Osteoblast (primary cell): ENCODE measurements at regions not wholly inside any gene's neighbourhood (a gene's known extent, or its start where the extent isn't known, plus 50 kb on each side); places are given as distances from the start of the nearest gene placed in this dataset.

Experiments used
- DNase-seq: peaks from one replicate; pipeline ENCODE4 v3.0.0; 2011; ENCODE audit warnings: low spot score, mixed read lengths; ENCODE audit not compliant: insufficient read length; ENCODE audit errors: missing footprints
- H2AFZ ChIP-seq: 2 replicates; pipeline ENCODE4 v1.6.0; 2011; ENCODE audit warnings: mild to moderate bottlenecking, low read length
- H3K27ac ChIP-seq: 2 replicates; pipeline ENCODE4 v1.5.1; 2011; ENCODE audit warnings: mild to moderate bottlenecking, low read depth, low read length, moderate library complexity
- H3K27me3 ChIP-seq: 2 replicates; pipeline ENCODE4 v1.6.0; 2012; ENCODE audit warnings: mild to moderate bottlenecking, control low read depth, inconsistent platforms, low read length, moderate library complexity; ENCODE audit not compliant: insufficient read depth
- H3K36me3 ChIP-seq: 2 replicates; pipeline ENCODE4 v1.5.1; 2011; ENCODE audit warnings: mild to moderate bottlenecking, low read length, control low read depth, moderate library complexity; ENCODE audit not compliant: insufficient read depth
- H3K4me1 ChIP-seq: 2 replicates; pipeline ENCODE4 v1.5.1; 2011; ENCODE audit warnings: mild to moderate bottlenecking, low read length, control low read depth, moderate library complexity; ENCODE audit not compliant: insufficient read depth
- H3K4me2 ChIP-seq: 2 replicates; pipeline ENCODE4 v1.6.0; 2011; ENCODE audit warnings: mild to moderate bottlenecking, low read length; ENCODE audit not compliant: insufficient read depth
- H3K4me3 ChIP-seq: fragments of 200-600 bp; sonication (generic); 3 replicates; pipeline ENCODE4 v1.5.1; 2012; ENCODE audit warnings: mild to moderate bottlenecking, low read length, inconsistent platforms; ENCODE audit not compliant: insufficient read depth
- H3K79me2 ChIP-seq: 2 replicates; pipeline ENCODE4 v1.6.0; 2012; ENCODE audit warnings: mild to moderate bottlenecking, low read length, control low read depth, inconsistent platforms; ENCODE audit not compliant: insufficient read depth
- H3K9me3 ChIP-seq: 2 replicates; pipeline ENCODE4 v1.5.1; 2011; ENCODE audit warnings: low read depth, low read length, control low read depth
- H4K20me1 ChIP-seq: 2 replicates; pipeline ENCODE4 v1.6.0; 2012; ENCODE audit warnings: mild to moderate bottlenecking, low read length, control low read depth; ENCODE audit not compliant: insufficient read depth
- CTCF ChIP-seq: IDR thresholded peaks from 2 replicates; pipeline ENCODE4 v1.5.1; 2011; ENCODE audit warnings: mild to moderate bottlenecking, low read depth, low read length, moderate library complexity; ENCODE audit errors: extremely low read depth

- Histone ChIP-seq H3K4me3 (no peak overlapping the region), H3K79me2 (no peaks in the 10 kb centered on the region), H3K4me2 (no peak overlapping the region), H3K9me3 (no peaks in the 10 kb centered on the region), H2AFZ (no peak overlapping the region), H4K20me1 (no peaks in the 10 kb centered on the region), H3K4me1 (no peaks in the 10 kb centered on the region), H3K36me3 (no peaks in the 10 kb centered on the region), H3K27me3 (no peaks in the 10 kb centered on the region), H3K27ac (no peak overlapping the region)
- DNase-seq, result no peak
- TF ChIP-seq CTCF, result no peak
Observed at GRCh38 chr12:41970744-41971143, 173.9 kb downstream of the GXYLT1 start.

GRCh38 chr12:41968599-41968998 lies 176.1 kb downstream of the GXYLT1 start:
- Histone ChIP-seq H3K27me3 (no peaks in the 10 kb centered on the region), H3K27ac (no peak overlapping the region), H3K9me3 (no peaks in the 10 kb centered on the region), H2AFZ (no peak overlapping the region), H4K20me1 (no peaks in the 10 kb centered on the region), H3K36me3 (no peaks in the 10 kb centered on the region), H3K4me3 (no peak overlapping the region), H3K4me1 (no peaks in the 10 kb centered on the region), H3K79me2 (no peaks in the 10 kb centered on the region), H3K4me2 (no peak overlapping the region)
- no peak for TF ChIP-seq CTCF
- no peak for DNase-seq

- Histone ChIP-seq H3K4me1 (no peaks in the 10 kb centered on the region), H3K36me3 (no peaks in the 10 kb centered on the region), H3K27me3 (no peaks in the 10 kb centered on the region), H3K4me2 (no peak overlapping the region), H4K20me1 (no peaks in the 10 kb centered on the region), H3K4me3 (no peak overlapping the region), H3K9me3 (no peaks in the 10 kb centered on the region), H2AFZ (no peak overlapping the region), H3K79me2 (no peaks in the 10 kb centered on the region), H3K27ac (no peak overlapping the region)
- TF ChIP-seq CTCF, result no peak
- no peak for DNase-seq
Observed at GRCh38 chr12:41967668-41968500, 176.8 kb downstream of the GXYLT1 start.

- Histone ChIP-seq H3K4me2 (no peak overlapping the region), H3K79me2 (no peaks in the 10 kb centered on the region), H3K27me3 (no peaks in the 10 kb centered on the region), H3K9me3 (no peaks in the 10 kb centered on the region), H3K36me3 (no peaks in the 10 kb centered on the region), H3K4me3 (no peak overlapping the region), H3K27ac (no peak overlapping the region), H3K4me1 (no peaks in the 10 kb centered on the region), H2AFZ (no peak overlapping the region), H4K20me1 (no peaks in the 10 kb centered on the region)
- TF ChIP-seq CTCF, result no peak
- DNase-seq, result no peak
Observed at GRCh38 chr12:41966916-41967315, 177.8 kb downstream of the GXYLT1 start.
